PFSK-1 (cell line): ENCODE measurements at regions not wholly inside any gene's neighbourhood (a gene's known extent, or its start where the extent isn't known, plus 50 kb on each side); places are given as distances from the start of the nearest gene placed in this dataset.

Experiments
- POLR2AphosphoS5 ChIP-seq: IDR thresholded peaks from 2 replicates; pipeline ENCODE4 v1.6.1; 2012; ENCODE audit warnings: low read depth, mild to moderate bottlenecking, control low read depth, low read length, moderate library complexity
- REST ChIP-seq, 2 experiments: IDR thresholded peaks; 2 replicates each; pipeline versions ENCODE4 v1.6.1 to v1.8.0; 2011 to 2012; ENCODE audit warnings: low read depth in 2 of 2, low read length in 2 of 2, control low read depth in 1 of 2, inconsistent platforms in 1 of 2, mild to moderate bottlenecking in 1 of 2, moderate library complexity in 1 of 2; ENCODE audit not compliant: insufficient read depth in 1 of 2
- TAF1 ChIP-seq: IDR thresholded peaks from 2 replicates; pipeline ENCODE4 v1.6.1; 2012; ENCODE audit warnings: low read length, control low read depth, borderline replicate concordance; ENCODE audit not compliant: insufficient read depth

GRCh38 chrX:38896724-38897298 lies 95.6 kb downstream of the MID1IP1 start:
- TF ChIP-seq TAF1: no peak
- no peak for TF ChIP-seq POLR2AphosphoS5
- TF ChIP-seq REST (IDR thresholded peaks at IDR 0.05; ENCODE audit: insufficient read depth in 1 of 2, low read depth in 2 of 2, low read length in 2 of 2): no peak
